CD4-positive, CD25-positive, alpha-beta regulatory T cell (primary cell): ENCODE measurements at regions not wholly inside any gene's neighbourhood (a gene's known extent, or its start where the extent isn't known, plus 50 kb on each side); places are given as distances from the start of the nearest gene placed in this dataset.
"Not testable (repeated sequence)": the region's sequence is repeated elsewhere in the genome, so short reads cannot be mapped to it uniquely, and the experiment has no call there.

ENCODE experiments used
- ATAC-seq, 2 donors: fragments of 150-1000 bp; cut with Tn5 transposase; one replicate each; pipeline ENCODE4 v1.10.0; 2021; ENCODE audit warnings: low read depth in 2 of 2, moderate number of reproducible peaks in 2 of 2, moderate library complexity in 1 of 2
- DNase-seq, 3 donors: peaks; one replicate each; pipeline versions ENCODE4 v3.0.0 to v3.0.0-alpha.2; 2012 to 2022; ENCODE audit warnings: mixed read lengths in 1 of 3
- H3K27ac ChIP-seq: one replicate; pipeline ENCODE4 v1.7.0; 2013; ENCODE audit warnings: mild to moderate bottlenecking, low read length; ENCODE audit not compliant: insufficient read depth, poor library complexity, severe bottlenecking
- H3K27me3 ChIP-seq: one replicate; pipeline ENCODE4 v1.7.0; 2013; ENCODE audit warnings: low read length; ENCODE audit not compliant: control insufficient read depth, insufficient read depth
- H3K36me3 ChIP-seq: one replicate; pipeline ENCODE4 v1.7.0; 2013; ENCODE audit warnings: mild to moderate bottlenecking, low read length, moderate library complexity; ENCODE audit not compliant: control insufficient read depth, insufficient read depth
- H3K4me1 ChIP-seq: 2 replicates; pipeline ENCODE4 v1.7.0; 2013; ENCODE audit warnings: mild to moderate bottlenecking, low read length; ENCODE audit not compliant: insufficient read depth, control insufficient read depth, poor library complexity, severe bottlenecking
- H3K4me3 ChIP-seq: one replicate; pipeline ENCODE4 v1.7.0; 2013; ENCODE audit warnings: low read depth, mild to moderate bottlenecking, low read length, moderate library complexity
- H3K9me3 ChIP-seq, 2 experiments: 1 replicate in 1 of 2; 2 replicates in 1 of 2; pipeline ENCODE4 v1.7.0; 2013; ENCODE audit warnings: low read length in 2 of 2, mild to moderate bottlenecking in 1 of 2, moderate library complexity in 1 of 2; ENCODE audit not compliant: control insufficient read depth in 2 of 2
- H3K27ac Mint-ChIP-seq, 3 donors: one replicate each; pipeline ENCODE4 v1.8.0; 2020 to 2022; ENCODE audit warnings: mild to moderate bottlenecking in 3 of 3, mixed read lengths in 3 of 3, moderate library complexity in 2 of 3
- H3K27me3 Mint-ChIP-seq: one replicate; pipeline ENCODE4 v1.8.0; 2022; ENCODE audit warnings: mild to moderate bottlenecking, mixed read lengths
- H3K36me3 Mint-ChIP-seq: one replicate; pipeline ENCODE4 v1.8.0; 2020; ENCODE audit warnings: mixed read lengths
- H3K4me1 Mint-ChIP-seq, 4 donors: one replicate each; pipeline ENCODE4 v1.8.0; 2020 to 2022; ENCODE audit warnings: mixed read lengths in 4 of 4, mild to moderate bottlenecking in 1 of 4
- H3K4me3 Mint-ChIP-seq, 4 donors: one replicate each; pipeline ENCODE4 v1.8.0; 2020 to 2022; ENCODE audit warnings: mild to moderate bottlenecking in 4 of 4, mixed read lengths in 4 of 4, moderate library complexity in 3 of 4
- H3K9me3 Mint-ChIP-seq, 7 donors: one replicate each; pipeline ENCODE4 v1.8.0; 2020 to 2022; ENCODE audit warnings: mixed read lengths in 7 of 7, mild to moderate bottlenecking in 3 of 7, moderate library complexity in 2 of 7

DNA sequence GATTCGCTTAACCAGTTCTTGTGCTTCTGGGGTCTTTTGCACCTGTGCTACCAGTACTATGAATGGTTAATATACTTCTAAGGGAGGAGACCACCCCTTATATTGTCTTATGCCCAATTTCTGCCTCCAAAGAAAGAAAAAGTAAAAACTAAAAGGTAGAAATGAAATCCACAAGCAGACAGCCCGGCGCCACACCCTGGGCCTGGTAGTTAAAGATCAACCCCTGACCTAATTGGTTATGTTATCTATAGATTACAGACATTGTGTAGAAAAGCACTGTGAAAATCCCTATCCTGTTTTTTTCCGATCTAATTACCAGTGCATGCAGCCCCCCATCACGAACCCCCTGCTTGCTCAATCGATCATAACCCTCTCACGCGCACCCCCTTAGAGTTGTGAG is 81.5 kb downstream of the GCNT4 start:
- H3K27ac ChIP-seq, H3K4me3 Mint-ChIP-seq: not testable (repeated sequence)

DNA sequence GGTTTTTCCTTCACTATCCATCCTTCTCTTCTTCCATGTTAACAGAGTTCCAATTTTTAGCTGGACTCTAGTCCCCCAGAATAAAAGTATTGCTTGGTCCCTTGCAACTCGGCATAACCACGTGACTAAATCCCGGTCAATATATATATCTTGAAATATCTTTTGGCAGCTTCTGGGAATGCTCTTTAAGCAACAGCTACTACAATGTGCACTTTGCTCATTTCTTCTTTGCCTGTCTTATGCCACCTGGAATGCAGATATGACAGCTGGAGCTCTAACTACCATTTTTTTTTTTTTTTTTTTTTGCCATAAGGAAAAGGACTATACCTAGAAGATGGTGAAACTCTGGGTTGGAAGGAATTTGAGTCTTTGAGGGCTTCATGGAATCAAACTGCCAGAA is 82.6 kb downstream of the GCNT4 start:
- peaks cover 3 to 14% (median 8%) of the 10 kb centered on the region in 4 donors for H3K4me1 Mint-ChIP-seq
- peak overlapping the region in 1 of 4 donors; percentile 28 for H3K4me3 Mint-ChIP-seq
- Histone ChIP-seq H3K36me3 (no peaks in the 10 kb centered on the region), H3K9me3 (no peaks in the 10 kb centered on the region), H3K27ac (no peak overlapping the region), H3K27me3 (peaks cover 2% of the 10 kb centered on the region), H3K4me1 (peaks cover 7% of the 10 kb centered on the region), H3K4me3 (no peak overlapping the region)
- peaks cover 2% of the 10 kb centered on the region for H3K27me3 Mint-ChIP-seq
- no peak for DNase-seq
- H3K27ac Mint-ChIP-seq, result no peak overlapping the region
- no peak for ATAC-seq
- H3K9me3 Mint-ChIP-seq, result peaks cover 0 to 5% (median 0%) of the 10 kb centered on the region in 7 donors
- no peaks in the 10 kb centered on the region for H3K36me3 Mint-ChIP-seq

More for the DNA sequence above, 81.5 kb downstream of the GCNT4 start:
- H3K4me3 ChIP-seq, H3K27ac Mint-ChIP-seq, H3K4me1 ChIP-seq, H3K27me3 ChIP-seq, H3K27me3 Mint-ChIP-seq, H3K36me3 ChIP-seq, ATAC-seq, H3K9me3 ChIP-seq, DNase-seq, H3K9me3 Mint-ChIP-seq, H3K36me3 Mint-ChIP-seq: not testable (repeated sequence)
- peaks cover 4 to 19% (median 15%) of the 10 kb centered on the region in 4 donors for H3K4me1 Mint-ChIP-seq

DNA sequence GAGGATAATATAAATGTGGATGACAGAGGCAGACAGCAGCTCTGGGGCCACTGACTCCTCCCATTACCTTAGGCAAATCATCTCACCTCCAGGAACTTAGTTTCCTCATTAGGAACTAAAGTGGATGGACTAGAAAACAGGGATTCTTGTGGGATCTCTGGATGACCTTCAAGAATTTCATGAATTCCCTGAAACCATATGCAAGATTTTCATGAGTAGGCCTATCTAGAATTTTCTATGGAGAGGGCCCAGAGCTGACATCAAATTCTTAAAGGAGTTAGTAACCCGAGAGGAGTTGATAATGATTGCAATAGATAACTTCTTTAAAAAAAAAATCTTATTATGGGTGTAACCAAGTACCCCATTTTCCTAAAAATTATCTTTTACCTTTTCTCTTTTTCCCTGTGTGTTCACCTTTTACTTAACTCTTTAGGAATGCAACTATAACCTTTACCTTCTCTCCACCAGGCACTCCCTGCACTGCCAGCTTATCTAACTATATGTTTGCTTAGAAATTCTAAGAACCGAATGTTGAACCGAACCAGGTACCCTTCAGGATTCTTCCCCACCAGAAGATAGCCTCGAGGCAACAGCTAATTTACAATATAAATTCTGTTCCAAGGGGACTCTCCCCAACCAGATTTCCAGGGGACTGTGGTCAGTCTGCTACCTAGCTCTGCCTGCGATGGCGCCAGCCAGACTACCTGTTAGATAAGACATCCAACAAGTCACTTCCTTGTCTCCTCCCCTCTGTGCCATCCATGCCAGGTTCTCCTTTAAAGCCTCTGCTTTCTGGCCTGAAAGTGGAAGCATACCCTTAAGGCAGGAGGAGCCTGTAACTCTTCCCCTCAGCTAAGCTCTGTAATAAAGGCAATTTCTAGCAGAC is 86.0 kb downstream of the GCNT4 start:
- Histone ChIP-seq H3K27ac (no peak overlapping the region), H3K4me1 (no peaks in the 10 kb centered on the region), H3K9me3 (no peaks in the 10 kb centered on the region), H3K36me3 (no peaks in the 10 kb centered on the region), H3K27me3 (peaks cover 3% of the 10 kb centered on the region), H3K4me3 (no peak overlapping the region)
- Mint-ChIP-seq H3K9me3 (peaks cover 0 to 1% (median 0%) of the 10 kb centered on the region in 7 donors), H3K27me3 (peaks cover 4% of the 10 kb centered on the region), H3K36me3 (no peaks in the 10 kb centered on the region), H3K4me1 (no peaks in the 10 kb centered on the region), H3K27ac (peak overlapping the region in 1 of 3 donors; percentile 13), H3K4me3 (no peak overlapping the region)
- ATAC-seq, result no peak
- DNase-seq, result no peak

DNA sequence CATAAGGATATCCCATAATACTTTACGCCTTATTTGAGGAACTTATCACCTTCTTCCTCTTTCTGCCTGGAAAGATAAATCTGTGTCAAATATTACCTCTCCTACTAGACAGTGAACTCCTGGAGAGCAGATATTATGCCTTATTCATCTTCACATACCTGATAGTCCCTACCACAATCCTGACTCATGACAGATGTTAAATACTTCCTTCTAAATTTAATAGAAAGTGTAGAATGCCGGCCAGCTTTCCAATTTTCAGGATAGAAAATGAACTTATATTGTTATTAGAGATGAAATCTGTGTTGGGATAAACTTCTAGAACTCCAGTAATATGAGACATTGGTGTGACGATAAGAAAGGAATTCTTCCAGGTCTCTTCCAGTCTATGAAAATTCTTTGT is 89.0 kb downstream of the GCNT4 start:
- Mint-ChIP-seq H3K4me1 (no peaks in the 10 kb centered on the region), H3K27me3 (peaks cover 4% of the 10 kb centered on the region), H3K4me3 (no peak overlapping the region), H3K27ac (no peak overlapping the region), H3K36me3 (no peaks in the 10 kb centered on the region), H3K9me3 (peaks cover 0 to 3% (median 0%) of the 10 kb centered on the region in 7 donors)
- Histone ChIP-seq H3K4me1 (no peaks in the 10 kb centered on the region), H3K4me3 (no peak overlapping the region), H3K36me3 (no peaks in the 10 kb centered on the region), H3K27ac (no peak overlapping the region), H3K9me3 (no peaks in the 10 kb centered on the region), H3K27me3 (peaks cover 3% of the 10 kb centered on the region)
- DNase-seq (no peak), ATAC-seq (no peak)

DNA sequence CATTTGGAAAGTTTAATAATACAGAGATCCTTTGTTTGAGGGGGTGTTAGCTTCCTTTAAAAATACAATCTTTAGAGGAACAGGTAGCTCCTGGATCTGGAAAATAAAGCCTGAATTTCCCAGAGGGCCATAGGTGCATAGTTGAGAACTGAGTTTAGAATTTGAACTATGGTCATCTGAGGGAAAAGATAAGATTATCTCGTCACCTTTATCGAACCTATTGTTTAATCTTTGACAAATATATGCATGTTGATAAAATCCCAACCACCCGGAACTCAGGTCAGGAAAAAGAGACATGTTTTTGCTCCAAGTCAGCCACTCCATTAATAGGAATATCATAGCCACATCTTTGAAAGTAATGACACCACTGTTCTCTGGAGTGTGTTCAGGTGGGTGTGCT is 91.7 kb upstream of the FAM169A start:
- no peaks in the 10 kb centered on the region for H3K4me1 Mint-ChIP-seq
- Histone ChIP-seq H3K9me3 (no peaks in the 10 kb centered on the region), H3K4me3 (no peak overlapping the region), H3K36me3 (no peaks in the 10 kb centered on the region), H3K27me3 (no peaks in the 10 kb centered on the region), H3K4me1 (no peaks in the 10 kb centered on the region), H3K27ac (no peak overlapping the region)
- no peak overlapping the region for H3K4me3 Mint-ChIP-seq
- ATAC-seq (no peak), DNase-seq (no peak)
- H3K36me3 Mint-ChIP-seq, result peaks cover 8% of the 10 kb centered on the region
- H3K9me3 Mint-ChIP-seq, result peaks cover 0 to 5% (median 4%) of the 10 kb centered on the region in 7 donors
- no peaks in the 10 kb centered on the region for H3K27me3 Mint-ChIP-seq
- no peak overlapping the region for H3K27ac Mint-ChIP-seq

DNA sequence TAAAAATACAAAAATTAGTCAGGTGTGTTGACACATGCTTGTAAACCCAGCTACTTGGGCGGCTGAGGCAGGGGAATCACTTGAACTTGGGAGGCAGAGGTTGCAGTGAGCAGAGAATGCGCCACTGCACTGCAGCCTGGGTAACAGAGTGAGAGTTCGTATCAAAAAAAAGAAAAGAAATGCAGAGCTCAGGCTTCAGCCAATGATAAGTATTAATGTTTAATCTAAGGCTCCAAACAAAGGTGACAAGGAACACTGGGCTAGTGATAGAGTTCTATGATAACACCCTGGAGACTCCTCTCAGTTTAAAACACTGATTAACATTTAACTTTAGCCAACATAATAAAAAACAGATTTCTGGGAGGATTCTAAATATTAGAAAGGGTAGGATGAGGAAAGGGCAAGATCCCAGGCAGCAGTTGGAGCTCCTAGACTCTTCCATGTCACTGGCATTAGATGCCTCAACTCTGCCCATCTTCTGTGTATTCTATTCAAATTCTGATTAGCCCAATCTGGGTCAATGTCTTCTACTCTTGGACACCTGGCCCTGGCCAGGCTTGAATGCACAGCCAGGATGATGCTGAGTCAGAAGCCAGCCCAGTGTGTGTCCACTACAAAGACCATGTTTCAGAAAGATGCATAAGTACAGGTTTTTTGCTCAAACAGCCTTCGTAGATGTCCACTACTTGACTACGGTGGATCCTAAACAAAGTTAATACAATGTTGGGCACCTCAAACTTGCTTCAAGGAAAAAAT is 91.0 kb upstream of the FAM169A start:
- peaks cover 8% of the 10 kb centered on the region for H3K36me3 Mint-ChIP-seq
- H3K4me3 Mint-ChIP-seq, result no peak overlapping the region
- H3K36me3 ChIP-seq, result no peaks in the 10 kb centered on the region
- H3K27ac ChIP-seq, result no peak overlapping the region
- no peaks in the 10 kb centered on the region for H3K4me1 Mint-ChIP-seq
- no peaks in the 10 kb centered on the region for H3K9me3 ChIP-seq
- no peak for DNase-seq
- no peaks in the 10 kb centered on the region for H3K27me3 Mint-ChIP-seq
- H3K9me3 Mint-ChIP-seq, result peaks cover 0 to 5% (median 4%) of the 10 kb centered on the region in 7 donors
- H3K27me3 ChIP-seq, result no peaks in the 10 kb centered on the region
- H3K4me3 ChIP-seq, result no peak overlapping the region
- H3K27ac Mint-ChIP-seq, result no peak overlapping the region
- no peak for ATAC-seq
- H3K4me1 ChIP-seq, result no peaks in the 10 kb centered on the region

DNA sequence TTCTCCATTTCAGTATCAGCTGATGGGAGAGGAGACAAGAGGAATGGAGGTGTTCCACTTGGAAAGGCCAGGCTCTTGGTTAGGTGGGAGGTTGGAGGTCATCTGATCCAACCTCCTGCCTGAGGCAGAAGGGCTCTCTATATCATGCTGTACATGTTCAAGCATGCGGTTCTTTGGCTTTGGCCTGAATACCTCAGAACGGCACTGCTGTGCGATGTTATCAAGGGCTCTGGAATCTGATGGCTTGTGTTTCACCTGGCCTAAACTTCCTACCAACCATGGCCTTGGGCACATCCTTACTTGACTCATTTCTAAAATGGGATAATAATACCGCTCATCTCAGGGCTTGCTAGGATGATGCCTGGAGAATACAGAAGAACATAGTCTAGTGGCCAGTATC is 90.1 kb upstream of the FAM169A start:
- ATAC-seq, result no peak
- Mint-ChIP-seq H3K27me3 (no peaks in the 10 kb centered on the region), H3K4me3 (no peak overlapping the region), H3K36me3 (peaks cover 8% of the 10 kb centered on the region), H3K27ac (no peak overlapping the region), H3K4me1 (no peaks in the 10 kb centered on the region), H3K9me3 (peaks cover 0 to 5% (median 4%) of the 10 kb centered on the region in 7 donors)
- Histone ChIP-seq H3K9me3 (no peaks in the 10 kb centered on the region), H3K27me3 (no peaks in the 10 kb centered on the region), H3K36me3 (no peaks in the 10 kb centered on the region), H3K4me1 (no peaks in the 10 kb centered on the region), H3K4me3 (no peak overlapping the region), H3K27ac (no peak overlapping the region)
- DNase-seq, result no peak
